Activated naive CD4-positive, alpha-beta T cell treated with anti-CD3 and anti-CD28 coated beads, Interleukin-2, amount 50 U/mL, for 16 hours (primary cell): ENCODE measurements at regions not wholly inside any gene's neighbourhood (a gene's known extent, or its start where the extent isn't known, plus 50 kb on each side); places are given as distances from the start of the nearest gene placed in this dataset.
"Not testable (repeated sequence)": the region's sequence is repeated elsewhere in the genome, so short reads cannot be mapped to it uniquely, and the experiment has no call there.

ENCODE experiments used
- DNase-seq: peaks from one replicate; pipeline ENCODE4 v3.0.0-alpha.2; 2020

DNA sequence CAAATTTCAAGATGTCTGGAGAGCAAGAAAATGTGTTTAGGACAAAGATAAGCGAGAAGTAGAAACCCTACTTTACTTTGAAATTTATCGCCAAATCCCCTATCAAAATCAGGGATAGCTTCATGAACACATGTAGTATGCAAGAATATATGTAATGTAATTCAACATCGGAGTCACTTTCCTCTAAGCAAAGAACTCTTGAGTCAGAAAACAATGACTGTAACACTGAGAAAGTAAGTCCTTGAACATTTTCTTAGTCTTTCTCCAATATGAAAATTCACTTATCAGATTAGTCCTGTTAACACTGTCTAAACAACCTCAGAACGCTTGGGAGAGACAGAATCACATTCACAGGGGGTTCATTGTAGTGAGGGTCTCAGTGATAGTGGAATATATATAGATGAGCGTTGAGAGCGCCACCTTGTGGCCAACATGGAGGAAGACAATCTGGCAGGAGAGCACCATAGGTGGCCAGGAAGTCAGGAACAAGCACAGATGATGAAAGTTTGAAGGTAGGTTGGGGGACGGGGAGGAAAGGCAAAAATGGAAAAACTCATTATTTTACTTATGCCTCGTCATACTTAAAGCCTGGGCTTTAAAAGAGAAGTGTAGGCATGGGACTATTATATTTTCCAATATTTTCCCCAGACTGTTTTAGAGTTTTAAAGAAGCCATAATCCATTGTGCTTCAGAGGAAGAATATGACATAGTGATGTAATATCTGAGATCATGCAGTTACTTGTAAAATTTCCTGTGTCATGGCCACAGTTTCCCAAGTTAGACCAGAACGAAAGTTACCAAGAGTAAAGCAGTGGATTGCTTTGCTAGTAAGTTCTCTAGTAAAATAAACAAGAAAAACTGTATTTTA lies 115.5 kb upstream of the GNAI1 start:
- DNase-seq: peak; percentile 18

DNA sequence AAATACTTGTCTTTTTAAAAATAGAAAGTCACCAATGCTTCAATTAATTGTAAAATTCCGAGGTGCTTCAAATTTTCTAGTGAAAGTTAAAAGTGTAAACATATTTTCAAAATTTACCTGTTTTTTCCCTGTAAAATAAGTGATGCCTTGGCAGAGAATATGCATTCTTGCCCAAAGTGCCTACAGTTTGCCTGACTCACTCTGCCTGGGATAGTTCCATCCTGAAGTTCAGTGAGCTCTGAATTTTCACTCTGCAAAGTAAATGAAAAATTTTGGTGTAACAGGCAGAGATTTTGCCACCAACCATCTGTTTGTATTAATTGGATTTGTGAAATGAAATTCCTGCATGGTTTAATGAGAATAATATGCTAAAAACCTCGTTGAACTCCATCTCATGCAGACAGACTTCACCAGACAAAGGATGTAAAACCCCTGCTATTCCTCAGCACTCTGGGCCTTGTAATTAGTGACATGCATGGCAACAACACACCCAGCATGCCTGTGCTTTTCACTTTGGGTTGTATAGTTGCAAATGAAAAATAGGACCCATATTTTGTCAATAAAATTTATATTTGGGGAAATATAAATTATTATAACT lies 117.4 kb upstream of the GNAI1 start:
- DNase-seq: no peak

DNA sequence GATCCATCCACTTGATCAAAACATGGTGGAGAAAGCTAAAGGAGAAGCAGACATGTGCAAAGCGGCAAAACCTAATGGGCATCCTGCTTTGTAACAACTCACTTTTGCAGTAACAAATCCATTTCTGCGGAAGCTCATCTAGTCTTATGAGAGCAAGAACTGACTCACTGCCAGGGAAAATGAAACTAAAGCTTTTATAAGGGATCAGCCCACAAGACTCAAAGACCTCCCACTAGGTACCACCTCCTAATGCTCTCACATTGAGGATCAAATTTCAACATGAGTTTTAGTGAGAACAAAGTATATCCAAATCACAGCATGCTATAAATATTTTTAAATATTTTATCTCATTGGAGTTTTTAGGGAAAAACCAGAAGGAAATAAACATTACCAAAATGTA lies 120.1 kb upstream of the GNAI1 start:
- DNase-seq: no peak

DNA sequence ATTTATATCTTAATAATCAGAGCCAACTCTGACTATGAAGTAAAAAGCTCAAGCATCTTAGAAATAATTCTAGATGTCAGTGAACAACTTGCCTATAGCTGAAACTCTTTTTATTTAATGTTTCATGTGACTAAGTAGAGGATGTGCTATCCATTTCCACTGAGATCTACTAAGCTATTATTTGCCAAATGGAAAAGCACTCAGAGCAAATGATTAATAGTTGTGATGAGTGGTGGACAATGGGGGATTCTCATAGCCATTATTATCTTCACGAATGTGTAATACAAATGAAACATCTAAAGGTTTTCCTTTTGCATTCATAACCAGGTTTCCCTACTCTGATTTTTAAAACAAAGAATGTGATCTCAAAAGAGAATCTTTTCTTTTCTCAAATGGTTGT lies 126.6 kb upstream of the GNAI1 start:
- DNase-seq: no peak

DNA sequence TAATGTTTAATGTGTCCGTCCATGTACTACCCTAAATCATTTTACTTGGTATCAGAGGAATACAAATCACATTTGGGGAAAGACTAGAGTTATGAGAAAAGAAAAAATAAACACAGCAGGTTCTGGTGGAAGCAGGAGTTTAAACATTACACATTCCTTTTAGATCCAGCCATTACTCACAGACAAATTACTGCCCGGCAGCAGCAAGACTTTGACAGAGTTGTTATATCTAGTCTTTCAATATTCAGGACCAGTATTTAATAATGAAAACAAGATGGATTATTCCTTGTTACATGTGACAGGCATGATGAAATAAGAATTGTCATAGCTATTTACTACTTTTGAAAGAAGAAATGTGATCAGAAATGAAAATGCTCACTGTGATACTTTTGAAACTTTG lies 131.8 kb upstream of the GNAI1 start:
- DNase-seq: no peak

DNA sequence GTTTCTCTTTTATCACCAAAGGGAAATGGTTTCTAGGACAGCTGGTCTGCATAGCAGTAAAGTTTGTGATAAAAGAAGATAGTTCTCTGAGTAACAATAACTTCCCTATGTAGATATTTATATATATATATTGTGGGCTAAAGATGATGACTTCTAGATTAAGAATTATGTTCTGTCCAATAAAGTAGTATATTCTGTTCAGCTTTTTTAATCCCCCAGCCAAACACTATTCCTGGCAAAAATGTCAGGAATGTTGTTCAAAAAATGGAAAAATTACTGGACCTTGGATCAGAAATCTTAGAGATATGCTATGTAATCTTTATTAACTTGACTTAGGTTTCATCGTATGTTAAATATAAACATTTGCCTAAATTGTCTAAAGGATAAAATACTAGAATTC lies 136.3 kb upstream of the GNAI1 start:
- DNase-seq: no peak

DNA sequence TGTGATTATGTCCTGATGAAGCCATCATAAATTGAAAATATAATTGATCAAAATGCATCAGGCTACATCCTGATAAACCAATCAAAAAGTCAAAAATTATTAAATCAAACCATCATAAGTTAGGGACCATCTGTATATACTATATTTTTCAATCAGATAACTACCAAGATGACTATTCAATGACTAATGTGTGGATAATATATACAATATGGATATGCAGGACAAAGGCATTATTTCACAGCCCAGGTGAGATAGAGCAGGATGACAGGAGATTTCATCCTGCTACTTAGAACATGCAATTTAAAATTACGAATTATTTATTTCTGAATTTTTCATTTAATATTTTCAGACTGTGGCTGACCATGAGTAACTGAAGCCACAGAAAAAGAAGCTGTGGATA lies 137.3 kb upstream of the GNAI1 start:
- DNase-seq: no peak

DNA sequence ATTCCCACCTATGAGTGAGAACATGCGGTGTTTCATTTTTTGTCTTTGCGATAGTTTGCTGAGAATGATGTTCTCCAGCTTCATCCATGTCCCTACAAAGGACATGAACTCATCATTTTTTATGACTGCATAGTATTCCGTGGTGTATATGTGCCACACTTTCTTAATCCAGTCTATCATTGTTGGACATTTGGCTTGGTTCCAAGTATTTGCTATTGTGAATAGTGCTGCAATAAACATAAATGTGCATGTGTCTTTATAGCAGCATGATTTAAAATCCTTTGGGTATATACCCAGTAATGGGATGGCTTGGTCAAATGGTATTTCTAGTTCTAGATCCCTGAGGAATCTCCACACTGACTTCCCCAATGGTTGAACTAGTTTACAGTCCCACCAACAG lies 138.9 kb upstream of the GNAI1 start:
- DNase-seq: not testable (repeated sequence)

DNA sequence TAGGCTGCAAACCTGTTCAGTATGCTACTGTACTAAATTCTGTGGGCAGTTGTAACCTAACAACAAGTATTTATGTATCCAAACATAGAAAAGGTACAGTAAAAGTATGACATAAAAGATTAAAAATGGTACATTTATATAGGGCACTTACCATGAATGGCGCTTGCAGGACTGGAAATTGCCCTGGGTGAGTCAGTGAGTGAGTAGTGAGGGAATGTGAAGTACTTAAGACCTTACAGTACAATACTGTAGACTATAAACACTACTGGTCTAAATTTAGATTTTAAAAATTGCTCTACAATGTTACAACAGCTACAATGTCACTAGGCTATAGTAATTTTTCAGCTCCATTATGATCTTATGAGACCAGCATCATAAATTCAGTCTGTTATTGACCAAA lies 146.0 kb upstream of the GNAI1 start:
- DNase-seq: no peak

DNA sequence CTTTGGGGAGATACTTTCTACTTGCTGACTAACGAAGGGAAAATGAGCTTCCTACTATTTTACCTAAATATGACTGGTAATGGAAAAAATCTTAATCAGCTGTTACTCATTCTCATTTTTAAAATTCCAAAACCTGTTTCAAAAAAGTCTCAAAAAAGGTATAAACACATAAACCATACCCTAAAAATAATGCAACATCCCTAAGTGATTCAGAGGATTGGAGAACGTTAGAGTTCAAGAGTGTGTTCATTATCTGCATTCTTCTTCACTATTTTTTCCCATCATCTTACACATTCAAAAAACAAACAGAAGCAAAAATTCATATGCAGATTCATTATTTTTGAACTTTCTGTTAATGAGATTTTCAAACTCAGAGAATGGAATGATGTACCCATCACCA lies 150.4 kb upstream of the GNAI1 start:
- no peak for DNase-seq

DNA sequence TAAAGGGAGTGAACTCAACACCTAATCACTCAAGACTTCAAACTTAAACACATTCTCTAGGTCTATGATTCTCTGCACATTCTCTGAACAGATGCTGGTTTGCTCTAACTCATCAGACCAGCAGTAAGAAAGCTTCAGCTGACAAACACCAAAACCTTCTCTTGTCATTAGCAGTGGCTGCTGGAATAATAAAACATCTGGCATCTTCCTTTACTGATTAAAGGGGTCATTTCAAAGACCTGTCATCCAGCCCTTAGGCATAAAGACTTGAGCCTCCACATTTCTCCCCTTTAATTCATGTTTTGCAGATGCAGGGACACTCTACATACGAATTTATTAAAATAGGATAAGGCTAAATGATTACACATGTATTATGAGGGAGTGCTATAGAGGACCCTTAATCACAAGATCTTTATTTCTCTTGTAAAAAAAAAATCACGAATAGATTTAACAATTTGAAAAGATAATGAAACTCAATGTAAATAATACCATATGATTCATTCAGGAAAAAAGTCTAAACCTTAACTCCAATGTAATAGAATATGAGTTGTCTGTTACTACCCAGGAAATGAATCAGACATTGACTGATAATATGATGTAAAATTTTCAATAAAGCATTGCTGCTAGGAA lies 152.4 kb upstream of the GNAI1 start:
- no peak for DNase-seq

DNA sequence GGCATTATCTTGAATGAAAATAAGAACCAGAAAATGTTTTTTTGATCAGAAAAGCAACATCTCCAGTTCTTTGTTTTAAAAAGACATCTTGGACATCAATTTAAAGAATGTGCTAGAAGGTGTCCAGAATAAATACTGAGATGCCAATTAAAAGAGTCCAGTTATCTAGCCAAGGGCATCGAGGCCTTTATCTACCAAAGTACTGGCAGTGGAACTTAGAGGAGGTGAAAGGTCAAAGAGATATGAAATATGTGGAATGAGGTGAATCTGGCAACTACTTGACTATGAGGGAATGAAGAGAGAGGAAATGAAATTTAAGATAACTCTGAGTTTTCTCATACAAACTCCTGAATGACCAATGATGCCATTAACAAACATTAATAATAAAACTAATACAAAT lies 154.3 kb upstream of the GNAI1 start:
- DNase-seq: no peak

DNA sequence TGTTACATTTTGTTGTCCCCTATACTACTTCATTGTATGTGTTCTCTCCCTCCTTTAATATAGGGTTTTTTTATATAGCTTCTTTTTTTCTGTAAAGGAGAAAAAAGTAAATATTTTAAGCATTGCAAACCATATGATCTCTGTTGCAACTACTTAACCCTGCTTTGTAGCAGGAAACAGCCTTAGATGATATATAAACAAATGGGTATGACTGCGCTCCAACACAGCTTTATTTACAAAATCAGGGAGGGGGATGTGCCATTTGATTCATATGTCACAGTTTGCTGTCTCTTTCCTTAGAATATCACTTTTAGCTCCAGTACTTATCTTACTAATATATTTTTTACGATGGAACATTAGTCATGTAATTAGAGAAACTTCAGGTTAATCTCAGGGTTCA lies 155.2 kb upstream of the GNAI1 start:
- DNase-seq: no peak

DNA sequence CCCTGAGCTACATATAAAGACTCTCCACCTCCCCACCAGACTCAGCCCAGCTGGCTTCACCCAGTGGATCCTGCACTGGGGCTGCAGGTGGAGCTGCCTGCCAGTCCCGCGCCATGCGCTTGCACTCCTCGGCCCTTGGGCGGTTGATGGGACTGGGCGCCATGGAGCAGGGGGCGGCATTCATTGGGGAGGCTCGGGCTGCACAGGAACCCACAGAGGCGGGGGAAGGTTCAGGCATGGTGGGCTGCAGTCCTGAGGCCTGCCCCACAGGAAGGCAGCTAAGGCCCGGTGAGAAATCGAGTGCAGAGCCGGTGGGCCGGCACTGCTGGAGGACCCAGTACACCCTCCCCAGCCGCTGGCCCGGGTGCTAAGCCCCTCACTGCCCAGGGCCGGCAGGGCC lies 157.2 kb upstream of the GNAI1 start:
- no peak for DNase-seq

DNA sequence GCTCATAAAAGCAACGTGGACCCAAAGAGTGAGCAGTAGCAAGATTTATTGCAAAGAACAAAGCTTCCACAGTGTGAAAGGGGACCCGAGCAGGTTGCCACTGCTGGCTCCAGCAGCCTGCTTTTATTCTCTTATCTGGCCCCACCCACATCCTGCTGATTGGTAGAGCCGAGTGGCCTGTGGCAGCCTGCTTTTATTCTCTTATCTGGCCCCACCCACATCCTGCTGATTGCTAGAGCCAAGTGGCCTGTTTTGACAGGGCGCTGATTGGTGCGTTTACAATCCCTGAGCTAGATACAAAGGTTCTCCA lies 158.0 kb upstream of the GNAI1 start:
- not testable (repeated sequence) for DNase-seq

DNA sequence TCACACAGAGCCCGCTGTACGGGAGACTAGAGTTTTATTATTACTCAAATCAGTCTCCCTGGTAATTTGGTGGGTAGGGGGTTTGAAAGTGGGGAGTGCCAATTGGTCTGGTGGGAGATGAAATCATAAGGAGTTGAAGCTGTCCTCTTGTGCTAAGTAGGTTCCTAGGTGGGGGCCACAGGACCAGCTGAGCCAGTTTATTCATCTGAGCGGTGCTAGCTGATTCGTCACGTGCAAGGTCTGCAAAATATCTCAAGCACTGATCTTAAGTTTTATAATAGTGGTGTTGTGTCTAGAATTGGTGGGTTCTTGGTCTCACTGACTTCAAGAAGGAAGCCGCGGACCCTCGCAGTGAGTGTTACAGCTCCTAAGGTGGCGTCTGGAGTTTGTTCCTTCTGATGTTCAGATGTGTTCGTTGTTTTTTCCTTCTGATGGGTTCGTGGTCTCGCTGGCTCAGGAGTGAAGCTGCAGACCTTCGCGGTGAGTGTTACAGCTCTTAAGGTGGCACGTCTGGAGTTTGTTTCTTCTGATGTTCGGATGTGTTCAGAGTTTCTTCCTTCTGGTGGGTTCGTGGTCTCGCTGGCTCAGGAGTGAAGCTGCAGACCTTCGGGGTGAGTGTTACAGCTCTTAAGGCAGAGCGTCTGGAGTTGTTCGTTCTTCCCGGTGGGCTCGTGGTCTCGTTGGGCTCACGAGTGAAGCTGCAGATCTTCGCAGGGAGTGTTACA lies 158.5 kb upstream of the GNAI1 start:
- DNase-seq: not testable (repeated sequence)

DNA sequence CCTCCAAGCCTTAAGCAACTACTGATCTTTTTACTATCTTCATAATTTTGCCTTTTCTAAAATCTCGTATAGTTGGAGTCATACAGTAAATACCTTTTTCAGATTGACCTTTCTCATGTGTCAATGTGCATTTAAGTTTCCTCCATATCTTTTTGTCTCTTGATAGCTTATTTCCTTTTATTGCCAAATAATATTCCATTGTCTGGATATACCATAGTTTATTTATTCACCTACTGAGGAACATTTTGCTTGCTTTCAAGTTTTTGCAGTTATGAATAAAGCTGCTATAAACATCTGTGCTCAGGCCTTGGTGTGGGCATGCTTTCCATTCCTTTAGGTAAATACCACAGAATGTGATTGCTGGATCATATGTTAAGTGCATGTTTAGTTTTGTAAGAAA lies 161.2 kb upstream of the GNAI1 start:
- no peak for DNase-seq

DNA sequence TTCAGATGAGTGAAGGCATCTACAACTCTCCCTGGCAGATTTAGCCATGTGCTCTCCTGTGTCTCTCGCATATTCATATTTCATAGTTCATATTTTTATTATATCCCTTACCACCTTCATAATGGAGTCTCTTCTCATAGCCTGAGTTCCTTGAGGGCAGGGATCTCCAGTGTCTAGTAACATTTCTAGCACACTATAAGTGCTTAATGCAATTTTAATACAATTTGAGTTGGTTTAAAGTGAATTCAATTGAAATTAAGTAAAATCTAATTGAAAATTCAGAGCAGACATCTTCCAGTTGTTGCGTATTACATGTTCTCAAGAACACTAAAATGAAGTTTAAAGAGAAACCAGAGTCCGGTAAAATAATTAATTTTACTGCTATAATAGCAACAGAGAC lies 163.6 kb upstream of the GNAI1 start:
- no peak for DNase-seq

DNA sequence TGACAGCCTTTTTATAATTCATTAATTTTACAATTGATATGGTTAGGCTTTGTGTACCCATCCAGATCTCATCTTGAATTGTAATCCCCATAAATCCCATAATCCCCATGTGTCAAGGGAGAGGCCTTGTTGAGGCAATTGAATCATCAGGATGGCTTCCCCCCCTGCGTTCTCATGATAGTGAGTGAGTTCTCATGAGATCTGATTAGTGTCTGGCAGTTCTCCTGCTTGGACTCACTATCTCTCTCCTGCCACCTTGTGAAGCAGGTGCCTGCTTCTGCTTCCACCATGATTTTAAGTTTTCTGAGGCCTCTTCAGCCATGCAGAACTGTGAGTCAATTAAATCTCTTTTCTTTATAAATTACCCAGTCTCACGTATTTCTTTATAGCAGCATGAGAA lies 165.7 kb upstream of the GNAI1 start:
- DNase-seq: no peak

DNA sequence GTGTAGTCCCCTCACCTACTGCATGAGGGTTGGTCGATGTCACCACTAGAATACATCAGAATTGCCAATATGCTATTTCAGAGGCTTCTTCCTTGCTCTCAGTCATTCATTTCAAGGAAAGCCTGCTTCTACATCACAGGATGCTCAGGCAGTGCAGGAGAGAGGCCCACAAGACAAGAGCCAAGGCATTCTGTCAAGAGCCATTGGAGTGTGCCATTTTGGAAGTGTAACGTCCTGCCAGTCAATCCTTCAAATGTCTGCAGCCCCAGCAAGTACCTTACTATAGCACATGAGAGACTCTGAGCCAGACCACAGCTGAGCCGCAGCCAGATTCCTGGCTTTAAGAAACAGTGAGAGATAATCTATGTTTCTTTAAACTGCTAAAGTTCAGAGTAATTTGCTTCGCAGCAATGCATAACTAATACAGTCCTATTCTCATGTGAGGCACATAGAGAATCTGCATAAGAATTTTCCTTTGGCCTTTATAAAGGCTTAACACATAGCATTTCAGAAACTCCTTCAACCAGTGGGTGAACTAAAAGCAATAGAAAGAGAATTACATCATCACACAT lies 166.5 kb upstream of the GNAI1 start:
- no peak for DNase-seq

DNA sequence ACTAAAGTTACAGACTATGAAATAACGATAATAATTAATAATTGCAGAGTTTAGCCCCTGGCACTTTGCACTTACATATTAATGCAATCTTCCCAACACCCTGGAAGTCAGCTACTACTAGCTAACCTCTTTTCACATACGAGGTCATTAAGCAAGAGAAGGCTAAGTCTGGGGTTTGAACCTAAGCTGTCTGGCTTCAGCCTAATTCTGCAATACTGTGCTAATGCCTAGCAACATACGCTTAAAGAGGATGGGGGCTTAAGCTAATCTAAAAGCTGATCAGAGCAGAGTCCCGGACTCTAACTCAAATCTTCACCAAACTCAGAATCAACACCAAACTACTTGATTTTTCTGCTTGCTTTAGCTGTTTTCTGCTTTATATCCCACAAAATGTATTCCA lies 168.7 kb upstream of the GNAI1 start:
- DNase-seq: no peak

DNA sequence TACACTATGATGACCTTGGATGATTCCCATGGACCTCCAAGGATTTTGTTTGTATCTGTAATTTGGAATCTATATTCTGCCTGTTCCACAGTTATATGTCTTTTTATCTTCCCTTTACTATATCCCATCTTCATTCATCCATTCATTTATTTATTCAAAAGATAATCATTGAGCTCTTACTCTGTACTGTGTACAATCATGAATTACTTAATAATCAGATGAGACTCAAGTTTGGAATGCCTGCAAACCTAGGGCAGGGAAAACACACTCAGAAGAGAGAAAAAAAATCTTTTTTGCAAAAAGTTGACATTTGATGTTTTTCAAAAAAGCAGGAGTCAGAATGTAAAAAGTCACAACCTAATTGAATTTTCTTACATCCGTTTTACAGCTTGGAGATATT lies 170.2 kb upstream of the GNAI1 start:
- no peak for DNase-seq

DNA sequence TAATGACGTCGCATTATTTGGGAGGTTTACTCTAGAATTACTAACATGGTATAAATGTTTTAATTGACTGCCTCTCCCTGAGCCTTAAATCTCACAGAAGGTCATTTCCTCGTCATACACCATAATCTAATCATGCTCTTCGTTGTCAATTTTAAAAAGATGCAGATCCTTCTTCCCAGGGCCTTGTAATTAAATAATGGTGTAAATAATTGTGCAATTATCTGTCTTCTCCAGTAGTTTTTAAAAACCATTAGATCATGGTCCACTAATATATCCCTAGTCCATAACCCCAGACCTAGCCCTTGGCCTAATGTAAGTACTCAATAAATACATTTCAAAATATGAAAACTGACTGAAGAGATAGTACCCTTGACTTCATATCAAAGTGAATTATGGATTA lies 181.5 kb upstream of the GNAI1 start:
- no peak for DNase-seq

DNA sequence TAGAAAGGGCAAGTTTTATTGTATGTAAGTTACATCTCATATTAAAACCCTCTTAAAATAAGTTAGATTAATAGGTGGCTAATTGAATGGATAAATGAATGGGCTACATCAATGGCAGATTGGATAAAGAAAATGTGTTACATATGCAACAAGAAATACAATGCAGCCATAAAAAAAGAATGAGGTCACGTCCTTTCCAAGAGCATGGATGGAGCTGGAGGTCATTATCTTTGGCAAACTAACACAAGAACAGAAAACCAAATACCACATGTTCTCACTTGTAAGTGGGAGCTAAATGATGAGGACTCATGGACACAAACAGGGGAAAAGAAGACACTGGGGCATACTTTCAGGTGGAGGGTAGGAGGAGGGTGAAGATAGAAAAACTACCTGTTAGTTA lies 182.2 kb upstream of the GNAI1 start:
- no peak for DNase-seq
